ENCODE measurements at regions not wholly inside any gene's neighbourhood (a gene's known extent, or its start where the extent isn't known, plus 50 kb on each side); places are given as distances from the start of the nearest gene placed in this dataset.

- Mint-ChIP-seq H3K4me1 (ENCODE audit: low read depth in 2 of 2) (no peaks in the 10 kb centered on the region), H3K9me3 (no peaks in the 10 kb centered on the region), H3K36me3 (no peaks in the 10 kb centered on the region), H3K27ac (no peak overlapping the region), H3K27me3 (peaks cover 12 to 36% of the 10 kb centered on the region in 2 donors), H3K4me3 (no peak overlapping the region)
- no peak for DNase-seq (ENCODE audit: low spot score)
- no peak for ATAC-seq
Measured at GRCh38 chr7:25481891-25482290, 253.6 kb upstream of the NPVF start.

- ATAC-seq (no peak), DNase-seq (ENCODE audit: low spot score) (no peak)
- no peaks in the 10 kb centered on the region for H3K4me1 Mint-ChIP-seq (ENCODE audit: low read depth in 2 of 2)
- no peak overlapping the region for H3K27ac Mint-ChIP-seq
- peaks cover 12 to 40% of the 10 kb centered on the region in 2 donors for H3K27me3 Mint-ChIP-seq
- H3K9me3 Mint-ChIP-seq = no peaks in the 10 kb centered on the region
- no peaks in the 10 kb centered on the region for H3K36me3 Mint-ChIP-seq
- H3K4me3 Mint-ChIP-seq = no peak overlapping the region
Measured at GRCh38 chr7:25482631-25483030, 254.3 kb upstream of the NPVF start.

GRCh38 chr7:25485026-25485425, 256.7 kb upstream of the NPVF start:
- ATAC-seq = no peak
- DNase-seq (ENCODE audit: low spot score) = no peak
- H3K36me3 Mint-ChIP-seq = no peaks in the 10 kb centered on the region
- no peak overlapping the region for H3K27ac Mint-ChIP-seq
- no peaks in the 10 kb centered on the region for H3K4me1 Mint-ChIP-seq (ENCODE audit: low read depth in 2 of 2)
- no peak overlapping the region for H3K4me3 Mint-ChIP-seq
- peaks cover 12 to 26% of the 10 kb centered on the region in 2 donors for H3K27me3 Mint-ChIP-seq
- no peaks in the 10 kb centered on the region for H3K9me3 Mint-ChIP-seq

- Mint-ChIP-seq H3K4me1 (ENCODE audit: low read depth in 2 of 2) (no peaks in the 10 kb centered on the region), H3K27ac (no peak overlapping the region), H3K27me3 (peaks cover 12 to 24% of the 10 kb centered on the region in 2 donors), H3K4me3 (no peak overlapping the region), H3K36me3 (no peaks in the 10 kb centered on the region), H3K9me3 (no peaks in the 10 kb centered on the region)
- no peak for ATAC-seq
- DNase-seq (ENCODE audit: low spot score) = no peak
Measured at GRCh38 chr7:25486656-25487055, 258.4 kb upstream of the NPVF start.

GRCh38 chr7:25493805-25494366, 265.6 kb upstream of the NPVF start:
- H3K27me3 Mint-ChIP-seq = no peaks in the 10 kb centered on the region
- no peak overlapping the region for H3K27ac Mint-ChIP-seq
- no peak for DNase-seq (ENCODE audit: low spot score)
- peaks cover 7% of the 10 kb centered on the region in 2 donors for H3K4me1 Mint-ChIP-seq (ENCODE audit: low read depth in 2 of 2)
- no peak for ATAC-seq
- H3K9me3 Mint-ChIP-seq = no peaks in the 10 kb centered on the region
- H3K36me3 Mint-ChIP-seq = no peaks in the 10 kb centered on the region
- H3K4me3 Mint-ChIP-seq = no peak overlapping the region

- Mint-ChIP-seq H3K4me1 (ENCODE audit: low read depth in 2 of 2) (peaks cover 7% of the 10 kb centered on the region in 2 donors), H3K27ac (no peak overlapping the region), H3K4me3 (no peak overlapping the region), H3K9me3 (no peaks in the 10 kb centered on the region), H3K27me3 (no peaks in the 10 kb centered on the region), H3K36me3 (no peaks in the 10 kb centered on the region)
- ATAC-seq = no peak
- no peak for DNase-seq (ENCODE audit: low spot score)
Measured at GRCh38 chr7:25494896-25495295, 266.6 kb upstream of the NPVF start.

- Mint-ChIP-seq H3K4me1 (ENCODE audit: low read depth in 2 of 2) (peaks cover 7% of the 10 kb centered on the region in 2 donors), H3K4me3 (no peak overlapping the region), H3K9me3 (no peaks in the 10 kb centered on the region), H3K27me3 (no peaks in the 10 kb centered on the region), H3K36me3 (no peaks in the 10 kb centered on the region), H3K27ac (no peak overlapping the region)
- ATAC-seq (no peak), DNase-seq (ENCODE audit: low spot score) (no peak)
Measured at GRCh38 chr7:25495342-25496250, 267.3 kb upstream of the NPVF start.

GRCh38 chr7:25496476-25497368, 268.4 kb upstream of the NPVF start:
- Mint-ChIP-seq H3K4me3 (peak overlapping the region; percentile 54), H3K27me3 (peaks cover 3 to 5% of the 10 kb centered on the region in 2 donors), H3K36me3 (no peaks in the 10 kb centered on the region), H3K27ac (peak overlapping the region; percentile 60 to 61), H3K4me1 (ENCODE audit: low read depth in 2 of 2) (peaks cover 7% of the 10 kb centered on the region in 2 donors), H3K9me3 (no peaks in the 10 kb centered on the region)
- DNase-seq (ENCODE audit: low spot score) = no peak
- peak in 1 of 2 donors; percentile 53 for ATAC-seq

GRCh38 chr7:25500393-25500921, 272.2 kb upstream of the NPVF start:
- H3K4me1 Mint-ChIP-seq (ENCODE audit: low read depth in 2 of 2) = peaks cover 7% of the 10 kb centered on the region in 2 donors
- no peak overlapping the region for H3K27ac Mint-ChIP-seq
- H3K4me3 Mint-ChIP-seq = no peak overlapping the region
- ATAC-seq = no peak
- no peak for DNase-seq (ENCODE audit: low spot score)
- H3K36me3 Mint-ChIP-seq = no peaks in the 10 kb centered on the region
- peaks cover 5 to 10% of the 10 kb centered on the region in 2 donors for H3K27me3 Mint-ChIP-seq
- no peaks in the 10 kb centered on the region for H3K9me3 Mint-ChIP-seq

GRCh38 chr7:25503306-25503705, 275.0 kb upstream of the NPVF start:
- ATAC-seq (no peak), DNase-seq (ENCODE audit: low spot score) (no peak)
- Mint-ChIP-seq H3K9me3 (no peaks in the 10 kb centered on the region), H3K4me3 (no peak overlapping the region), H3K27me3 (peaks cover 5 to 21% of the 10 kb centered on the region in 2 donors), H3K4me1 (ENCODE audit: low read depth in 2 of 2) (no peaks in the 10 kb centered on the region), H3K36me3 (no peaks in the 10 kb centered on the region), H3K27ac (no peak overlapping the region)

GRCh38 chr7:25512061-25512687, 283.9 kb upstream of the NPVF start:
- peaks cover 16 to 41% of the 10 kb centered on the region in 2 donors for H3K27me3 Mint-ChIP-seq
- no peak overlapping the region for H3K4me3 Mint-ChIP-seq
- no peak for ATAC-seq
- H3K9me3 Mint-ChIP-seq = no peaks in the 10 kb centered on the region
- no peaks in the 10 kb centered on the region for H3K4me1 Mint-ChIP-seq (ENCODE audit: low read depth in 2 of 2)
- DNase-seq (ENCODE audit: low spot score) = no peak
- H3K36me3 Mint-ChIP-seq = no peaks in the 10 kb centered on the region
- no peak overlapping the region for H3K27ac Mint-ChIP-seq

- no peak for ATAC-seq
Measured at GRCh38 chr7:25515633-25516275, 287.5 kb upstream of the NPVF start.

GRCh38 chr7:25517906-25518305, 289.6 kb upstream of the NPVF start:
- Mint-ChIP-seq H3K4me3 (no peak overlapping the region), H3K27ac (no peak overlapping the region), H3K27me3 (peaks cover 8 to 29% of the 10 kb centered on the region in 2 donors), H3K4me1 (ENCODE audit: low read depth in 2 of 2) (no peaks in the 10 kb centered on the region), H3K9me3 (no peaks in the 10 kb centered on the region), H3K36me3 (no peaks in the 10 kb centered on the region)
- DNase-seq (ENCODE audit: low spot score) (no peak), ATAC-seq (no peak)

More at GRCh38 chr7:25515633-25516275, 287.5 kb upstream of the NPVF start:
- H3K36me3 Mint-ChIP-seq = no peaks in the 10 kb centered on the region
- DNase-seq (ENCODE audit: low spot score) = no peak
- H3K27me3 Mint-ChIP-seq = peaks cover 8 to 29% of the 10 kb centered on the region in 2 donors
- H3K9me3 Mint-ChIP-seq = no peaks in the 10 kb centered on the region
- H3K4me1 Mint-ChIP-seq (ENCODE audit: low read depth in 2 of 2) = no peaks in the 10 kb centered on the region
- no peak overlapping the region for H3K4me3 Mint-ChIP-seq
- no peak overlapping the region for H3K27ac Mint-ChIP-seq
